H9 (cell line): ENCODE measurements at regions not wholly inside any gene's neighbourhood (a gene's known extent, or its start where the extent isn't known, plus 50 kb on each side); places are given as distances from the start of the nearest gene placed in this dataset.

Source experiments
- DNase-seq: peaks from one replicate; pipeline ENCODE4 v3.0.0-alpha.2; 2017
- H2AFZ ChIP-seq: one replicate; pipeline ENCODE4 v1.6.1; 2013; ENCODE audit warnings: mild to moderate bottlenecking, low read length, control low read depth, moderate library complexity
- H2AK5ac ChIP-seq: 2 replicates; pipeline ENCODE4 v1.6.1; 2013; ENCODE audit warnings: low read length, control low read depth, mixed read lengths; ENCODE audit not compliant: insufficient read length
- H2BK120ac ChIP-seq: one replicate; pipeline ENCODE4 v1.6.1; 2013; ENCODE audit warnings: low read depth, mild to moderate bottlenecking, low read length, control low read depth, inconsistent platforms; ENCODE audit not compliant: poor library complexity, severe bottlenecking
- H2BK12ac ChIP-seq: 2 replicates; pipeline ENCODE4 v1.6.1; 2013; ENCODE audit warnings: low read length, control low read depth, mixed read lengths, low read depth; ENCODE audit not compliant: insufficient read length
- H2BK15ac ChIP-seq: 2 replicates; pipeline ENCODE4 v1.6.1; 2013; ENCODE audit warnings: low read depth, low read length, control low read depth
- H2BK20ac ChIP-seq: one replicate; pipeline ENCODE4 v1.6.1; 2013; ENCODE audit warnings: low read depth, mild to moderate bottlenecking, low read length, control low read depth, inconsistent platforms; ENCODE audit not compliant: poor library complexity, severe bottlenecking
- H2BK5ac ChIP-seq: 2 replicates; pipeline ENCODE4 v1.6.1; 2013; ENCODE audit warnings: low read length, control low read depth, mixed read lengths; ENCODE audit not compliant: insufficient read length
- H3K14ac ChIP-seq: 2 replicates; pipeline ENCODE4 v1.6.1; 2013; ENCODE audit warnings: low read length, control low read depth; ENCODE audit not compliant: insufficient read depth
- H3K18ac ChIP-seq: 2 replicates; pipeline ENCODE4 v1.6.1; 2013; ENCODE audit warnings: low read depth, mild to moderate bottlenecking, mixed read lengths, low read length, control low read depth; ENCODE audit not compliant: insufficient read length
- H3K23ac ChIP-seq: 2 replicates; pipeline ENCODE4 v1.6.1; 2013; ENCODE audit warnings: low read length, control low read depth, mixed read lengths, low read depth; ENCODE audit not compliant: insufficient read length
- H3K23me2 ChIP-seq: 2 replicates; pipeline ENCODE4 v1.6.1; 2013; ENCODE audit warnings: low read depth, mild to moderate bottlenecking, mixed read lengths, low read length, control low read depth; ENCODE audit not compliant: insufficient read length, poor library complexity, severe bottlenecking
- H3K27ac ChIP-seq: 2 replicates; pipeline ENCODE4 v1.5.1; 2013; ENCODE audit warnings: low read length, control low read depth, mixed read lengths, low read depth; ENCODE audit not compliant: insufficient read length
- H3K27me3 ChIP-seq: 2 replicates; pipeline ENCODE4 v1.6.1; 2013; ENCODE audit warnings: low read length, control low read depth, inconsistent platforms; ENCODE audit not compliant: insufficient read depth
- H3K4ac ChIP-seq: 2 replicates; pipeline ENCODE4 v1.6.1; 2013; ENCODE audit warnings: low read depth, mild to moderate bottlenecking, control low read depth, inconsistent platforms, low read length, moderate library complexity
- H3K4me1 ChIP-seq: 2 replicates; pipeline ENCODE4 v1.6.1; 2013; ENCODE audit warnings: low read length, control low read depth, inconsistent platforms; ENCODE audit not compliant: insufficient read depth
- H3K4me2 ChIP-seq: 2 replicates; pipeline ENCODE4 v1.6.1; 2013; ENCODE audit warnings: low read length, control low read depth, mixed read lengths; ENCODE audit not compliant: insufficient read length, insufficient read depth
- H3K56ac ChIP-seq: 2 replicates; pipeline ENCODE4 v1.6.1; 2013; ENCODE audit warnings: low read depth, mild to moderate bottlenecking, mixed read lengths, low read length, control low read depth; ENCODE audit not compliant: insufficient read length
- H3K79me1 ChIP-seq: 2 replicates; pipeline ENCODE4 v1.6.1; 2013; ENCODE audit warnings: low read depth, mild to moderate bottlenecking, moderate library complexity, low read length, control low read depth, inconsistent platforms; ENCODE audit not compliant: insufficient read depth, poor library complexity, severe bottlenecking
- H3K79me2 ChIP-seq: 2 replicates; pipeline ENCODE4 v1.6.1; 2013; ENCODE audit warnings: low read length, control low read depth, inconsistent platforms; ENCODE audit not compliant: insufficient read depth
- H3K9ac ChIP-seq: 2 replicates; pipeline ENCODE4 v1.6.1; 2013; ENCODE audit warnings: low read length, control low read depth, mixed read lengths; ENCODE audit not compliant: insufficient read length; ENCODE audit errors: extremely low read depth
- H3K9me3 ChIP-seq: one replicate; pipeline ENCODE4 v1.6.1; 2013; ENCODE audit warnings: low read depth, low read length, inconsistent platforms; ENCODE audit not compliant: control insufficient read depth
- H3T11ph ChIP-seq: one replicate; pipeline ENCODE4 v1.6.1; 2013; ENCODE audit warnings: mild to moderate bottlenecking, low read length, control low read depth, inconsistent platforms
- H4K20me1 ChIP-seq: one replicate; pipeline ENCODE4 v1.6.1; 2013; ENCODE audit not compliant: control insufficient read depth, insufficient read length, insufficient read depth
- H4K5ac ChIP-seq: 2 replicates; pipeline ENCODE4 v1.6.1; 2013; ENCODE audit warnings: low read depth, mild to moderate bottlenecking, mixed read lengths, low read length, control low read depth; ENCODE audit not compliant: insufficient read length
- H4K8ac ChIP-seq: replicated peaks from 2 replicates; pipeline ENCODE4 v1.6.1; 2013; ENCODE audit warnings: low read length, control low read depth, mixed read lengths, low read depth; ENCODE audit not compliant: insufficient read length
- H4K91ac ChIP-seq: 2 replicates; pipeline ENCODE4 v1.6.1; 2013; ENCODE audit warnings: low read depth, mild to moderate bottlenecking, moderate library complexity, mixed read lengths, low read length, control low read depth; ENCODE audit not compliant: insufficient read length
- H3K27ac Mint-ChIP-seq, 3 experiments: 2 replicates in 2 of 3; 3 replicates in 1 of 3; pipeline ENCODE4 v1.8.0; 2020 to 2021; ENCODE audit warnings: mixed read lengths in 3 of 3, mild to moderate bottlenecking in 1 of 3, moderate library complexity in 1 of 3
- H3K27me3 Mint-ChIP-seq: 2 replicates; pipeline ENCODE4 v1.8.0; 2021; ENCODE audit warnings: low read depth, mild to moderate bottlenecking, moderate library complexity, mixed read lengths
- H3K36me3 Mint-ChIP-seq, 3 experiments: 2 replicates in 2 of 3; 3 replicates in 1 of 3; pipeline ENCODE4 v1.8.0; 2020 to 2021; ENCODE audit warnings: low read depth in 3 of 3, mixed read lengths in 3 of 3; ENCODE audit not compliant: insufficient read depth in 1 of 3
- H3K4me1 Mint-ChIP-seq, 2 experiments: 2 replicates each; pipeline ENCODE4 v1.8.0; 2020; ENCODE audit warnings: mixed read lengths in 2 of 2
- H3K4me3 Mint-ChIP-seq, 2 experiments: 2 replicates in 1 of 2; 3 replicates in 1 of 2; pipeline ENCODE4 v1.8.0; 2020 to 2021; ENCODE audit warnings: mild to moderate bottlenecking in 2 of 2, mixed read lengths in 2 of 2, moderate library complexity in 1 of 2
- H3K9me3 Mint-ChIP-seq, 2 experiments: 2 replicates in 1 of 2; 3 replicates in 1 of 2; pipeline ENCODE4 v1.8.0; 2020; ENCODE audit warnings: mild to moderate bottlenecking in 2 of 2, mixed read lengths in 2 of 2, moderate library complexity in 1 of 2
- WGBS: extraction: QIAGEN DNeasy Blood & Tissue Kit; methylation state at CpG from one replicate; pipeline ENCODE4 v1.1.7; 2013; ENCODE audit warnings: missing lambda C conversion rate, low lambda C conversion rate, mixed read lengths; ENCODE audit not compliant: insufficient read length; ENCODE audit errors: extremely low coverage; 5-methylcytosine and 5-hydroxymethylcytosine counted together
- TF ChIP-seq, protein P1 (sequence below): fragments of 200-600 bp; sonication (generic); conservative IDR thresholded peaks from 3 replicates; pipeline ENCODE4 v1.8.0; 2021; ENCODE audit warnings: antibody characterized with exemption, mild to moderate bottlenecking

DNA sequence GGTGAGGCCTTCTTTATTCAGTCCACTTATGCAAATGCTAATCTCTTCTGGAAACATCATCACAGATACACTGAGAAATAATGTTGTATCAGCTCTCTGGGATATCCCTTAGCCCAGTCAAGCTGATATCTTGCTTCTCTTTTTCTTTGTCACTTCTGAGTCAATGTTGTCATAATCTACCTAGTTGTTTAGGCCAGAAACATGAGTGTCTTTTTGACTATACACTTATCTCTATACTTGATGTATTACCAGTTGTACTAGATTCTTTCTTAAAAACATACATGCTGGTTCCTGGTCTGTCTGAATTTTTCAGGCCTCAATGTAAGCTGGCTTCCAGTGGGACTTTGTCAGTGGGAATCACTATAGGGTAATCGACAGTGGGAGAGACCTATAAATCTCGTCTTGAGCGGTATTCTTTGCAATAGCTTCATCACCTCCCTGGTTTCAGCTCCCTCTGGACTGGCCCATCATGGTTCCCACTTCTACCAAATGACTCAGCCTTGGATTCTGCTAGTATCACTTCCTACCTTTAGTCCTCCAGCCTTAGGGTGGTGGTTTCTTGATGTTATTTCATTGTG is 135.2 kb upstream of the CYYR1 start:
- no peak overlapping the region for H3K4ac ChIP-seq
- H2BK15ac ChIP-seq = no peak overlapping the region
- no peak overlapping the region for H3K14ac ChIP-seq
- TF ChIP-seq, protein P1, sequence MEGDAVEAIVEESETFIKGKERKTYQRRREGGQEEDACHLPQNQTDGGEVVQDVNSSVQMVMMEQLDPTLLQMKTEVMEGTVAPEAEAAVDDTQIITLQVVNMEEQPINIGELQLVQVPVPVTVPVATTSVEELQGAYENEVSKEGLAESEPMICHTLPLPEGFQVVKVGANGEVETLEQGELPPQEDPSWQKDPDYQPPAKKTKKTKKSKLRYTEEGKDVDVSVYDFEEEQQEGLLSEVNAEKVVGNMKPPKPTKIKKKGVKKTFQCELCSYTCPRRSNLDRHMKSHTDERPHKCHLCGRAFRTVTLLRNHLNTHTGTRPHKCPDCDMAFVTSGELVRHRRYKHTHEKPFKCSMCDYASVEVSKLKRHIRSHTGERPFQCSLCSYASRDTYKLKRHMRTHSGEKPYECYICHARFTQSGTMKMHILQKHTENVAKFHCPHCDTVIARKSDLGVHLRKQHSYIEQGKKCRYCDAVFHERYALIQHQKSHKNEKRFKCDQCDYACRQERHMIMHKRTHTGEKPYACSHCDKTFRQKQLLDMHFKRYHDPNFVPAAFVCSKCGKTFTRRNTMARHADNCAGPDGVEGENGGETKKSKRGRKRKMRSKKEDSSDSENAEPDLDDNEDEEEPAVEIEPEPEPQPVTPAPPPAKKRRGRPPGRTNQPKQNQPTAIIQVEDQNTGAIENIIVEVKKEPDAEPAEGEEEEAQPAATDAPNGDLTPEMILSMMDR = no peak
- H2AK5ac ChIP-seq = no peak overlapping the region
- no peak overlapping the region for H3T11ph ChIP-seq
- H2BK5ac ChIP-seq = no peak overlapping the region
- no peaks in the 10 kb centered on the region for H3K79me2 ChIP-seq
- no CpG with 5 or more reads among the region's 3 CpGs for WGBS
- no peak overlapping the region for H4K5ac ChIP-seq
- Mint-ChIP-seq H3K4me3 (no peak overlapping the region), H3K9me3 (no peaks in the 10 kb centered on the region; a peak in 1 of 5 replicates), H3K27ac (no peak overlapping the region), H3K4me1 (peaks cover 13 to 20% of the 10 kb centered on the region in 2 experiments), H3K27me3 (no peaks in the 10 kb centered on the region), H3K36me3 (0 out of 7 replicates have a peak, but pooled peaks cover 0 to 4% (median 0%) of the 10 kb centered on the region in 3 experiments)
- no peak overlapping the region for H2BK12ac ChIP-seq
- H3K27me3 ChIP-seq = no peaks in the 10 kb centered on the region
- H3K79me1 ChIP-seq = no peaks in the 10 kb centered on the region
- H4K91ac ChIP-seq = no peak overlapping the region
- no peaks in the 10 kb centered on the region for H3K4me1 ChIP-seq
- H3K18ac ChIP-seq = no peak overlapping the region
- no peak overlapping the region for H2BK20ac ChIP-seq
- H3K23me2 ChIP-seq = no peaks in the 10 kb centered on the region
- no peak for DNase-seq
- no peaks in the 10 kb centered on the region for H3K9me3 ChIP-seq
- H2AFZ ChIP-seq = no peak overlapping the region
- H3K9ac ChIP-seq = no peak overlapping the region
- H3K4me2 ChIP-seq = no peak overlapping the region
- no peaks in the 10 kb centered on the region for H4K20me1 ChIP-seq
- H2BK120ac ChIP-seq = no peak overlapping the region
- H4K8ac ChIP-seq = no peak overlapping the region
- H3K56ac ChIP-seq = no peak overlapping the region
- no peak overlapping the region for H3K27ac ChIP-seq
- no peak overlapping the region for H3K23ac ChIP-seq
